ENCODE measurements at regions not wholly inside any gene's neighbourhood (a gene's known extent, or its start where the extent isn't known, plus 50 kb on each side); places are given as distances from the start of the nearest gene placed in this dataset.
A peak's percentile ranks its signal among the peaks of the same experiment; 100 is the strongest.

- Histone ChIP-seq H3K9ac (ENCODE audit: low read length) (no peak overlapping the region), H3K27ac (ENCODE audit: low read depth, low read length) (no peak overlapping the region), H3K36me3 (ENCODE audit: insufficient read depth, low read length) (no peaks in the 10 kb centered on the region), H3K4me1 (ENCODE audit: insufficient read depth, low read length) (no peaks in the 10 kb centered on the region), H2AFZ (ENCODE audit: low read depth, low read length) (no peak overlapping the region), H4K20me1 (ENCODE audit: insufficient read depth, low read length) (no peaks in the 10 kb centered on the region), H3K27me3 (ENCODE audit: insufficient read depth, low read length) (no peaks in the 10 kb centered on the region), H3K4me2 (ENCODE audit: low read length) (no peak overlapping the region), H3K9me3 (ENCODE audit: insufficient read depth, low read depth, low read length) (no peaks in the 10 kb centered on the region), H3K79me2 (ENCODE audit: insufficient read depth, low read length) (no peaks in the 10 kb centered on the region), H3K4me3 (ENCODE audit: insufficient read depth, low read depth, low read length) (no peak overlapping the region)
- Mint-ChIP-seq H3K9me3 (ENCODE audit: unreplicated experiment) (no peaks in the 10 kb centered on the region), H3K4me3 (ENCODE audit: unreplicated experiment) (no peak overlapping the region), H3K27me3 (ENCODE audit: low read depth, unreplicated experiment) (no peaks in the 10 kb centered on the region), H3K36me3 (ENCODE audit: low read depth, unreplicated experiment) (no peaks in the 10 kb centered on the region), H3K27ac (ENCODE audit: unreplicated experiment) (no peak overlapping the region), H3K4me1 (ENCODE audit: low read depth, unreplicated experiment) (no peaks in the 10 kb centered on the region)
- no peak for TF ChIP-seq EZH2 (IDR thresholded peaks at IDR 0.05; ENCODE audit: insufficient read depth, low read length)
- TF ChIP-seq, protein P1, sequence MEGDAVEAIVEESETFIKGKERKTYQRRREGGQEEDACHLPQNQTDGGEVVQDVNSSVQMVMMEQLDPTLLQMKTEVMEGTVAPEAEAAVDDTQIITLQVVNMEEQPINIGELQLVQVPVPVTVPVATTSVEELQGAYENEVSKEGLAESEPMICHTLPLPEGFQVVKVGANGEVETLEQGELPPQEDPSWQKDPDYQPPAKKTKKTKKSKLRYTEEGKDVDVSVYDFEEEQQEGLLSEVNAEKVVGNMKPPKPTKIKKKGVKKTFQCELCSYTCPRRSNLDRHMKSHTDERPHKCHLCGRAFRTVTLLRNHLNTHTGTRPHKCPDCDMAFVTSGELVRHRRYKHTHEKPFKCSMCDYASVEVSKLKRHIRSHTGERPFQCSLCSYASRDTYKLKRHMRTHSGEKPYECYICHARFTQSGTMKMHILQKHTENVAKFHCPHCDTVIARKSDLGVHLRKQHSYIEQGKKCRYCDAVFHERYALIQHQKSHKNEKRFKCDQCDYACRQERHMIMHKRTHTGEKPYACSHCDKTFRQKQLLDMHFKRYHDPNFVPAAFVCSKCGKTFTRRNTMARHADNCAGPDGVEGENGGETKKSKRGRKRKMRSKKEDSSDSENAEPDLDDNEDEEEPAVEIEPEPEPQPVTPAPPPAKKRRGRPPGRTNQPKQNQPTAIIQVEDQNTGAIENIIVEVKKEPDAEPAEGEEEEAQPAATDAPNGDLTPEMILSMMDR (IDR thresholded peaks at IDR 0.05; ENCODE audit: insufficient read depth, low read depth, low read length) = no peak
- FAIRE-seq (no peak), DNase-seq (ENCODE audit: low read depth) (peak; percentile 10)
Observed at GRCh38 chr2:199118673-199119112, 339.0 kb downstream of the SATB2 start.

DNA sequence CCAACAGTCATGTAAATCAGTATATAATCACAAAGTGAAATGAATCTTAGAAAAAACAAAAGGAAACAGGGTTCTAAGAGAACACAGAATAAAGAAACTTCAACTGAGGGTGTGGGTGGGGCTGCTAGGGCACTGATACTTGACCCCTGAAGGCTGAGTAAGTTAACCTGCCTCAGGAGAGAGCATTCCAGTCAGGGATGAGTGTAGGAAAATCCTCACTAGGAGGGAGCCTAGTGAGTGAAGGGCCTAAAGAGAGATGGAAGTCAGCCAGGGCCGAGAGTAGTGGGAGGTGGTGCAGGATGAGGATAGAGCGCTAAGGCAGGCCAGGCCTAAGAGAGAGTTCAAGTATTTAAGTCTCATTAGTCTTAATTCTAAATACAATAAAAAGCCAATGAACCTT, 342.6 kb downstream of the SATB2 start:
- Mint-ChIP-seq H3K4me3 (ENCODE audit: unreplicated experiment) (no peak overlapping the region), H3K27me3 (ENCODE audit: low read depth, unreplicated experiment) (no peaks in the 10 kb centered on the region), H3K4me1 (ENCODE audit: low read depth, unreplicated experiment) (no peaks in the 10 kb centered on the region), H3K9me3 (ENCODE audit: unreplicated experiment) (no peaks in the 10 kb centered on the region), H3K27ac (ENCODE audit: unreplicated experiment) (no peak overlapping the region), H3K36me3 (ENCODE audit: low read depth, unreplicated experiment) (no peaks in the 10 kb centered on the region)
- no peak overlapping the region for H3K4me3 ChIP-seq (ENCODE audit: insufficient read depth, low read depth, low read length)
- H3K4me1 ChIP-seq (ENCODE audit: insufficient read depth, low read length) = no peaks in the 10 kb centered on the region
- H3K9me3 ChIP-seq (ENCODE audit: insufficient read depth, low read depth, low read length) = no peaks in the 10 kb centered on the region
- H4K20me1 ChIP-seq (ENCODE audit: insufficient read depth, low read length) = no peaks in the 10 kb centered on the region
- H3K79me2 ChIP-seq (ENCODE audit: insufficient read depth, low read length) = no peaks in the 10 kb centered on the region
- DNase-seq (ENCODE audit: low read depth) (no peak), FAIRE-seq (no peak)
- H3K4me2 ChIP-seq (ENCODE audit: low read length) = no peak overlapping the region
- no peaks in the 10 kb centered on the region for H3K27me3 ChIP-seq (ENCODE audit: insufficient read depth, low read length)
- H2AFZ ChIP-seq (ENCODE audit: low read depth, low read length) = no peak overlapping the region
- TF ChIP-seq, protein P1 (IDR thresholded peaks at IDR 0.05; ENCODE audit: insufficient read depth, low read depth, low read length) = no peak
- TF ChIP-seq EZH2 (IDR thresholded peaks at IDR 0.05; ENCODE audit: insufficient read depth, low read length) = no peak
- H3K9ac ChIP-seq (ENCODE audit: low read length) = no peak overlapping the region
- H3K36me3 ChIP-seq (ENCODE audit: insufficient read depth, low read length) = no peaks in the 10 kb centered on the region
- H3K27ac ChIP-seq (ENCODE audit: low read depth, low read length) = no peak overlapping the region

DNA sequence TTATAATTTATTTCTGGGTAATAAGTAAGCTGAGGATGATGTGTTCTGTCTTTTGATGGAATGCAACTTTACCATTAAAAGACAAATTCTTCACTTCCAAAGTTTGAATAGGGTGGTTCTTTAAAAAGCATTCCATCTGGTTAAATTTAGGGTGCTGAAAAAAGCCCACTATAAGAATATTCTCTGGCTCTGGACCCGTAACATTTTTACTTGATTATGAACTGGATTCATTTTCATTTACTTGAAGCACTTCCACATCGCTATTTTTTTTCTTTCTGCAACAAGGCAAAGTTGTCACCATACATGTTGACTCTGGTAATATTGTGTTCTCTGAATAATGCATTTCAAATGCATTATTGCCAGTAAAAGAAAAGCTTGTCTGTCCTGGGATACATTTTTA, 344.6 kb downstream of the SATB2 start:
- Mint-ChIP-seq H3K27ac (ENCODE audit: unreplicated experiment) (no peak overlapping the region), H3K27me3 (ENCODE audit: low read depth, unreplicated experiment) (no peaks in the 10 kb centered on the region), H3K36me3 (ENCODE audit: low read depth, unreplicated experiment) (no peaks in the 10 kb centered on the region), H3K9me3 (ENCODE audit: unreplicated experiment) (no peaks in the 10 kb centered on the region), H3K4me1 (ENCODE audit: low read depth, unreplicated experiment) (no peaks in the 10 kb centered on the region), H3K4me3 (ENCODE audit: unreplicated experiment) (no peak overlapping the region)
- no peaks in the 10 kb centered on the region for H4K20me1 ChIP-seq (ENCODE audit: insufficient read depth, low read length)
- H3K4me1 ChIP-seq (ENCODE audit: insufficient read depth, low read length) = no peaks in the 10 kb centered on the region
- H3K9me3 ChIP-seq (ENCODE audit: insufficient read depth, low read depth, low read length) = no peaks in the 10 kb centered on the region
- FAIRE-seq (no peak), DNase-seq (ENCODE audit: low read depth) (no peak)
- H3K79me2 ChIP-seq (ENCODE audit: insufficient read depth, low read length) = no peaks in the 10 kb centered on the region
- no peak overlapping the region for H3K4me2 ChIP-seq (ENCODE audit: low read length)
- H3K4me3 ChIP-seq (ENCODE audit: insufficient read depth, low read depth, low read length) = no peak overlapping the region
- no peak overlapping the region for H3K9ac ChIP-seq (ENCODE audit: low read length)
- no peaks in the 10 kb centered on the region for H3K36me3 ChIP-seq (ENCODE audit: insufficient read depth, low read length)
- no peak for TF ChIP-seq EZH2 (IDR thresholded peaks at IDR 0.05; ENCODE audit: insufficient read depth, low read length)
- TF ChIP-seq, protein P1 (IDR thresholded peaks at IDR 0.05; ENCODE audit: insufficient read depth, low read depth, low read length) = no peak
- no peaks in the 10 kb centered on the region for H3K27me3 ChIP-seq (ENCODE audit: insufficient read depth, low read length)
- no peak overlapping the region for H3K27ac ChIP-seq (ENCODE audit: low read depth, low read length)
- no peak overlapping the region for H2AFZ ChIP-seq (ENCODE audit: low read depth, low read length)
